Naive thymus-derived CD4-positive, alpha-beta T cell (primary cell): ENCODE measurements at regions not wholly inside any gene's neighbourhood (a gene's known extent, or its start where the extent isn't known, plus 50 kb on each side); places are given as distances from the start of the nearest gene placed in this dataset.

Experiments
- ATAC-seq: fragments of 150-1000 bp; cut with Tn5 transposase; 2 replicates; pipeline ENCODE4 v1.10.0; 2021; ENCODE audit warnings: mild to moderate bottlenecking, moderate library complexity
- CTCF ChIA-PET: fragments of 350-600 bp; sonication (Branson Sonifier 250); formaldehyde crosslinking; loops from one replicate; lab custom pipeline; 2021; ENCODE audit warnings: antibody characterized with exemption; lab: Charles Lee
- POLR2A ChIA-PET: fragments of 350-600 bp; sonication (Branson Sonifier 250); formaldehyde crosslinking; loops from one replicate; lab custom pipeline; 2021; ENCODE audit warnings: antibody characterized with exemption, inconsistent platforms; lab: Charles Lee
- DNase-seq, 9 donors: peaks; one replicate each; pipeline versions ENCODE4 v3.0.0 to v3.0.0-alpha.2; 2020 to 2022; ENCODE audit warnings: mixed read lengths in 1 of 9
- H3K27ac ChIP-seq: one replicate; pipeline ENCODE4 v1.7.0; 2013; ENCODE audit warnings: mild to moderate bottlenecking, low read depth, low read length, moderate library complexity
- H3K27me3 ChIP-seq, 2 donors: one replicate each; pipeline ENCODE4 v1.7.0; 2013; ENCODE audit warnings: low read length in 2 of 2, mild to moderate bottlenecking in 2 of 2, moderate library complexity in 2 of 2; ENCODE audit not compliant: control insufficient read depth in 2 of 2, insufficient read depth in 2 of 2
- H3K36me3 ChIP-seq, 3 experiments: 1 replicate in 2 of 3; 2 replicates in 1 of 3; pipeline ENCODE4 v1.7.0; 2013; ENCODE audit warnings: low read length in 3 of 3, mild to moderate bottlenecking in 3 of 3, moderate library complexity in 1 of 3; ENCODE audit not compliant: insufficient read depth in 3 of 3, control insufficient read depth in 2 of 3
- H3K4me1 ChIP-seq, 2 donors: one replicate each; pipeline ENCODE4 v1.7.0; 2013; ENCODE audit warnings: low read length in 2 of 2, mild to moderate bottlenecking in 2 of 2, moderate library complexity in 1 of 2; ENCODE audit not compliant: control insufficient read depth in 2 of 2, insufficient read depth in 2 of 2
- H3K4me3 ChIP-seq: 2 replicates; pipeline ENCODE4 v1.7.0; 2013; ENCODE audit warnings: mild to moderate bottlenecking, low read length
- H3K9me3 ChIP-seq, 3 experiments: 1 replicate in 2 of 3; 2 replicates in 1 of 3; pipeline ENCODE4 v1.7.0; 2013; ENCODE audit warnings: low read length in 3 of 3; ENCODE audit not compliant: control insufficient read depth in 2 of 3
- H3K27ac Mint-ChIP-seq, 9 donors: one replicate each; pipeline ENCODE4 v1.8.0; 2020 to 2022; ENCODE audit warnings: mixed read lengths in 9 of 9, mild to moderate bottlenecking in 8 of 9, moderate library complexity in 5 of 9, inconsistent platforms in 2 of 9
- H3K27me3 Mint-ChIP-seq, 5 donors: one replicate each; pipeline ENCODE4 v1.8.0; 2021 to 2022; ENCODE audit warnings: mixed read lengths in 5 of 5, mild to moderate bottlenecking in 1 of 5
- H3K36me3 Mint-ChIP-seq, 5 donors: one replicate each; pipeline ENCODE4 v1.8.0; 2020 to 2022; ENCODE audit warnings: mixed read lengths in 5 of 5, mild to moderate bottlenecking in 3 of 5, inconsistent platforms in 1 of 5
- H3K4me1 Mint-ChIP-seq, 7 donors: one replicate each; pipeline ENCODE4 v1.8.0; 2020 to 2022; ENCODE audit warnings: mixed read lengths in 7 of 7, mild to moderate bottlenecking in 3 of 7, inconsistent platforms in 1 of 7
- H3K4me3 Mint-ChIP-seq, 10 donors: one replicate each; pipeline ENCODE4 v1.8.0; 2020 to 2022; ENCODE audit warnings: mild to moderate bottlenecking in 10 of 10, mixed read lengths in 10 of 10, moderate library complexity in 6 of 10, inconsistent platforms in 2 of 10
- H3K9me3 Mint-ChIP-seq, 11 donors: one replicate each; pipeline ENCODE4 v1.8.0; 2020 to 2022; ENCODE audit warnings: mixed read lengths in 11 of 11, mild to moderate bottlenecking in 4 of 11, inconsistent platforms in 1 of 11, moderate library complexity in 1 of 11
- intact Hi-C, 2 donors: fragments of 100-400 bp; cut with micrococcal nuclease; formaldehyde crosslinking; loops; one replicate each; pipeline ENCODE4 v1.15.1; 2023

GRCh38 chr4:22055954-22056353 lies 107.4 kb upstream of the KCNIP4 start:
- Histone ChIP-seq H3K36me3 (no peaks in the 10 kb centered on the region), H3K9me3 (no peaks in the 10 kb centered on the region)
- no peak overlapping the region for H3K4me3 Mint-ChIP-seq

DNA sequence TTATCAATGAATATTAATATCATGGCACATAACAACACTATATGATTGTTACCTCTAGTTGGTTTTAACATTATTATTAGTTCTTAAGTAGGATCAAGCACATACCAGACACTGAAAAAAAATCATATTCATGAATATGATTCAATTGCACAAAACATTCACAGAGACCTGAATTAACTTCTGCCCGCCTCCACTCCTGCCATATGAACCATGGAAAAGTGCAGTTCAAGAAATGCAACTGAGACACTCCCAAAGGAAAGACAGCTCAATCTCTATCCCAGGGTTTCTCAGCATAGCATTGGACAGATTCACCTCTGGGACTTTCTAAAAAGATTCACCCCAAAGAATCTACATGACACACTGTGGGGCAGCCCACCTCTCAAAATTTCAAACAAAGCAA lies 103.5 kb upstream of the KCNIP4 start:
- Histone ChIP-seq H3K4me1 (no peaks in the 10 kb centered on the region), H3K4me3 (no peak overlapping the region), H3K27me3 (no peaks in the 10 kb centered on the region), H3K36me3 (no peaks in the 10 kb centered on the region), H3K9me3 (peaks cover 0 to 6% (median 0%) of the 10 kb centered on the region in 3 experiments), H3K27ac (no peak overlapping the region)
- H3K27me3 Mint-ChIP-seq: peaks cover 0 to 4% (median 0%) of the 10 kb centered on the region in 5 donors
- peaks cover 0 to 15% (median 9%) of the 10 kb centered on the region in 11 donors for H3K9me3 Mint-ChIP-seq
- DNase-seq (no peak), ATAC-seq (no peak)
- no peak overlapping the region for H3K27ac Mint-ChIP-seq
- no peaks in the 10 kb centered on the region for H3K4me1 Mint-ChIP-seq
- ChIA-PET POLR2A (no interaction called here), CTCF (no interaction called here)
- intact Hi-C loops: no loop called here
- peaks cover 0 to 4% (median 0%) of the 10 kb centered on the region in 5 donors for H3K36me3 Mint-ChIP-seq
- no peak overlapping the region for H3K4me3 Mint-ChIP-seq

More at GRCh38 chr4:22055954-22056353, 107.4 kb upstream of the KCNIP4 start:
- H3K9me3 Mint-ChIP-seq: peaks cover 0 to 20% (median 4%) of the 10 kb centered on the region in 11 donors
- peaks cover 0 to 4% (median 0%) of the 10 kb centered on the region in 5 donors for H3K27me3 Mint-ChIP-seq
- ChIA-PET CTCF (no interaction called here), POLR2A (no interaction called here)
- H3K4me1 Mint-ChIP-seq: no peaks in the 10 kb centered on the region
- H3K27me3 ChIP-seq: no peaks in the 10 kb centered on the region
- H3K27ac Mint-ChIP-seq: no peak overlapping the region
- H3K4me3 ChIP-seq: no peak overlapping the region
- intact Hi-C loops: no loop called here
- H3K36me3 Mint-ChIP-seq: no peaks in the 10 kb centered on the region
- DNase-seq: no peak
- no peaks in the 10 kb centered on the region for H3K4me1 ChIP-seq
- no peak overlapping the region for H3K27ac ChIP-seq
- no peak for ATAC-seq

DNA sequence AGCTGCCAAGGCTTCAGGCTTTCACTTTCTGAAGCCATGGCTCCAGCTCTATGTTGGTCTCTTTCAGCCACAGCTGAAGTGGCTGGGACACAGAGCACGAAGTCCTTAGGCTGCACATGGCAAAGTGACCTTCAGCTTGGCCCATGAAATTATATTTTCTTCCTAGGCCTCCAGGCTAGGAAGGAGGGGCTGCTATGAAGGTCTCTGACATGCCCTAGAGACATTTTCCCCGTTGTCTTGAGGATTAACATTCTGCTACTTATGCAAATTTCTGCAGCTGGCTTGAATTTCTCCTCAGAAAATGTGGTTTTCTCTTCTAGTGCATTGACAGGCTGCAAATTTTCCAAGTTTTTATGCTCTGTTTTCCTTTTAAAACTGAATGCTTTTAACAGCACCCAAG lies 99.8 kb upstream of the KCNIP4 start:
- Mint-ChIP-seq H3K27ac (no peak overlapping the region), H3K27me3 (peaks cover 0 to 4% (median 0%) of the 10 kb centered on the region in 5 donors), H3K9me3 (peaks cover 0 to 21% (median 6%) of the 10 kb centered on the region in 11 donors), H3K36me3 (peaks cover 0 to 4% (median 0%) of the 10 kb centered on the region in 5 donors), H3K4me3 (no peak overlapping the region), H3K4me1 (no peaks in the 10 kb centered on the region)
- Histone ChIP-seq H3K4me1 (no peaks in the 10 kb centered on the region), H3K9me3 (peaks cover 0 to 6% (median 0%) of the 10 kb centered on the region in 3 experiments), H3K27ac (no peak overlapping the region), H3K4me3 (no peak overlapping the region), H3K36me3 (no peaks in the 10 kb centered on the region), H3K27me3 (no peaks in the 10 kb centered on the region)
- POLR2A ChIA-PET: no interaction called here
- DNase-seq: no peak
- CTCF ChIA-PET: no interaction called here
- no peak for ATAC-seq
- intact Hi-C loops: no loop called here

DNA sequence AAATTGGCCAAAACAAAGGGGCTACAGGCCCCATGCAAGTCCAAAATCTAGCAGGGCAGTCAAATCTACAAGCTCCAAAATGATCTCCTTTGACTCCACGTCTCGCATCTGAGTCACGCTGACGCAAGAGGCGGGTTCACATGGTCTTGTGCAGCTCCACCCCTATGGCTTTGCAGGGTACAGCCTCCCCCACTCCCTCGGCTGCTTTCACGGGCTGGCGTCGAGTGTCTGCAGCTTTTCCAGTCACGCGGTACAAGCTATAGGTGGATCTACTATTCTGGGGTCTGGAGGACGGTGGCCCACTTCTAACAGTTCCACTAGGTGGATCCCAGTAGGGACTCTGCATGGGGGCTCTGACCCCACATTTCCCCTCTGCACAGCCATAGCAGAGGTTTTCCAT lies 99.2 kb upstream of the KCNIP4 start:
- no peaks in the 10 kb centered on the region for H3K4me1 ChIP-seq
- ChIA-PET POLR2A (no interaction called here), CTCF (no interaction called here)
- no peak overlapping the region for H3K27ac ChIP-seq
- H3K9me3 ChIP-seq: peaks cover 0 to 6% (median 0%) of the 10 kb centered on the region in 3 experiments
- Mint-ChIP-seq H3K27ac (no peak overlapping the region), H3K27me3 (peaks cover 0 to 4% (median 0%) of the 10 kb centered on the region in 5 donors), H3K9me3 (peaks cover 0 to 21% (median 6%) of the 10 kb centered on the region in 11 donors), H3K4me1 (no peaks in the 10 kb centered on the region), H3K4me3 (no peak overlapping the region), H3K36me3 (peaks cover 0 to 4% (median 0%) of the 10 kb centered on the region in 5 donors)
- ATAC-seq: no peak
- no peaks in the 10 kb centered on the region for H3K27me3 ChIP-seq
- intact Hi-C loops: no loop called here
- no peak overlapping the region for H3K4me3 ChIP-seq
- no peak for DNase-seq
- H3K36me3 ChIP-seq: no peaks in the 10 kb centered on the region

DNA sequence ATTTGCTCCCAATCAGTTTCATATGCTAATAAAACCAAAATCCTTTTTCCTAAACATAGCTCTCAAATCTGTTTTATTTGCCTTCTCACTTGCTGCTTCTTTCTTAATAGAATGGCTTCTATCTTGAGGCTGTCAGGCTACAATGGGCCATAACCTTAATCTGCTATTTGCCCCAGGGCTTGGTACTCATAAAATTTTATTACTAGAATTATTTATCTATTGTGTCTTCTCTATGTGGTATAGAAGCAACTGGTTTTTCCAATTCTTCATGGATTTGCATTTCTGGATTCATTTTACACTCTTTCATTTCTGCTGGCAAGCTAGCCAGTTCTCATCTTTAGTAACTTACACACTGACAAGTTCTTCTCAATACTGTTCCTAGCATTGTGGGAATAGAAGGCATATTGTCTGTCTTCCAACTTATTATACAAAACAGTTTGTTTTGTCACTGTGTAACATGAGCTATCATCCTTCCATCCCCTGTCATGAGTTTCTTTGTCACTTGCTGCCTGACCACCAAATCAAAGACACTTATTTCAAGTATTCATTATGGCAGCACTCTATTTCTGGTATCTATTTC lies 96.6 kb upstream of the KCNIP4 start:
- no peaks in the 10 kb centered on the region for H3K27me3 ChIP-seq
- Mint-ChIP-seq H3K27me3 (no peaks in the 10 kb centered on the region), H3K9me3 (peaks cover 0 to 21% (median 7%) of the 10 kb centered on the region in 11 donors), H3K36me3 (peaks cover 0 to 4% (median 0%) of the 10 kb centered on the region in 5 donors), H3K4me3 (no peak overlapping the region), H3K4me1 (no peaks in the 10 kb centered on the region), H3K27ac (no peak overlapping the region)
- intact Hi-C loops: no loop called here
- no peaks in the 10 kb centered on the region for H3K4me1 ChIP-seq
- H3K36me3 ChIP-seq: no peaks in the 10 kb centered on the region
- ChIA-PET CTCF (no interaction called here), POLR2A (no interaction called here)
- H3K4me3 ChIP-seq: no peak overlapping the region
- DNase-seq: no peak
- ATAC-seq: no peak
- no peak overlapping the region for H3K27ac ChIP-seq
- H3K9me3 ChIP-seq: peaks cover 0 to 6% (median 0%) of the 10 kb centered on the region in 3 experiments

DNA sequence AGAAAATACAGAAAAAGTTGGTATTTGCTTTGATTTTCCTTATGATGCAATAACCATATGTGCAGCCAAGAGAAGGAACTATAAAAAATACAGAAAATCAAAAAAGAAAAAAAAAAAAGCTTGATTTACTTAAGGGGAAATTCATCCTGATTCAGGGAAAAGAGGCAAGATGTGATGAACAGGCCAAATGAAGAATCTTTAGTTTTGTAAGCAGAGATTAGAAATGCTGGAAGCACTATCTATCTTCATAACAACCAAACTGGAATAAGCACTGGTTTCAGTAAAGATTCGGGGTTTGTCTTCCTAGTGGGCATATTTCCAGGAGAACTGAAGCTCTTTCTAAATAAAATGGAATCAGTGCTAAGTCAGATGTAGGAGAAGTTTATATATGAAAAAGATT lies 82.9 kb upstream of the KCNIP4 start:
- peaks cover 0 to 1% (median 0%) of the 10 kb centered on the region in 7 donors for H3K4me1 Mint-ChIP-seq
- CTCF ChIA-PET: no interaction called here
- Histone ChIP-seq H3K27ac (no peak overlapping the region), H3K36me3 (no peaks in the 10 kb centered on the region), H3K4me1 (no peaks in the 10 kb centered on the region), H3K9me3 (no peaks in the 10 kb centered on the region), H3K4me3 (no peak overlapping the region), H3K27me3 (no peaks in the 10 kb centered on the region)
- no peak overlapping the region for H3K27ac Mint-ChIP-seq
- no peaks in the 10 kb centered on the region for H3K27me3 Mint-ChIP-seq
- POLR2A ChIA-PET: no interaction called here
- H3K4me3 Mint-ChIP-seq: no peak overlapping the region
- H3K9me3 Mint-ChIP-seq: peaks cover 0 to 13% (median 3%) of the 10 kb centered on the region in 11 donors
- peaks cover 0 to 4% (median 0%) of the 10 kb centered on the region in 5 donors for H3K36me3 Mint-ChIP-seq
- intact Hi-C loops: no loop called here
- DNase-seq: no peak
- ATAC-seq: no peak

GRCh38 chr4:22030881-22031280 lies 82.3 kb upstream of the KCNIP4 start:
- Histone ChIP-seq H3K9me3 (no peaks in the 10 kb centered on the region), H3K27me3 (no peaks in the 10 kb centered on the region), H3K36me3 (no peaks in the 10 kb centered on the region), H3K27ac (no peak overlapping the region), H3K4me3 (no peak overlapping the region), H3K4me1 (no peaks in the 10 kb centered on the region)
- intact Hi-C loops: no loop called here
- Mint-ChIP-seq H3K4me3 (no peak overlapping the region), H3K27ac (no peak overlapping the region), H3K9me3 (peaks cover 0 to 18% (median 3%) of the 10 kb centered on the region in 11 donors), H3K27me3 (no peaks in the 10 kb centered on the region), H3K36me3 (peaks cover 0 to 4% (median 0%) of the 10 kb centered on the region in 5 donors), H3K4me1 (peaks cover 0 to 1% (median 0%) of the 10 kb centered on the region in 7 donors)
- ChIA-PET CTCF (no interaction called here), POLR2A (no interaction called here)
- DNase-seq: no peak
- ATAC-seq: no peak
